IMR-90 (cell line): ENCODE measurements at regions not wholly inside any gene's neighbourhood (a gene's known extent, or its start where the extent isn't known, plus 50 kb on each side); places are given as distances from the start of the nearest gene placed in this dataset.

Experiments used
- ATAC-seq: fragments of 200-7000 bp; cut with Tn5 transposase; 2 replicates; pipeline ENCODE4 v1.9.1; 2020; ENCODE audit warnings: low read depth, mild to moderate bottlenecking, moderate library complexity
- BruUV-seq: library from RNA; stranded (reverse); fragments of 400-500 nt; replicated peaks from 2 replicates; lab custom pipeline; 2021; lab: Mats Ljungman, UMichigan
- CTCF ChIA-PET: fragments of 300-600 bp; formaldehyde crosslinking; extraction: SDS; loops from one replicate; lab custom pipeline; 2021; ENCODE audit warnings: antibody characterized with exemption; lab: Yijun Ruan, JAX
- POLR2A ChIA-PET: fragments of 300-600 bp; sonication (Branson Sonifier 250); formaldehyde crosslinking; loops from one replicate; lab custom pipeline; 2022; ENCODE audit warnings: antibody characterized with exemption; ENCODE audit not compliant: unreplicated experiment; lab: Charles Lee
- DNase-seq: peaks from one replicate; pipeline ENCODE4 v3.0.0; 2013
- H2AFZ ChIP-seq: replicated peaks from 2 replicates; pipeline ENCODE3; 2013; ENCODE audit warnings: low read length, mild to moderate bottlenecking; ENCODE audit not compliant: poor library complexity
- H2AK5ac ChIP-seq: 2 replicates; pipeline ENCODE4 v1.6.1; 2013; ENCODE audit warnings: low read depth, low read length, inconsistent platforms
- H2AK9ac ChIP-seq: replicated peaks from 2 replicates; pipeline ENCODE3; 2013; ENCODE audit warnings: mild to moderate bottlenecking, low read depth, low read length, moderate library complexity; ENCODE audit not compliant: poor library complexity
- H2BK120ac ChIP-seq: 2 replicates; pipeline ENCODE4 v1.6.1; 2013; ENCODE audit warnings: low read depth, low read length, inconsistent platforms
- H2BK15ac ChIP-seq: 3 replicates; pipeline ENCODE4 v1.6.1; 2013; ENCODE audit warnings: low read depth, low read length, inconsistent platforms
- H2BK20ac ChIP-seq: 2 replicates; pipeline ENCODE4 v1.6.1; 2013; ENCODE audit warnings: low read depth, mild to moderate bottlenecking, inconsistent platforms, low read length, moderate library complexity
- H2BK5ac ChIP-seq: 2 replicates; pipeline ENCODE4 v1.6.1; 2013; ENCODE audit warnings: mild to moderate bottlenecking, low read depth, low read length, inconsistent platforms; ENCODE audit not compliant: poor library complexity, severe bottlenecking
- H3K14ac ChIP-seq: replicated peaks from 2 replicates; pipeline ENCODE4 v1.6.1; 2013; ENCODE audit warnings: low read depth, low read length, inconsistent platforms
- H3K18ac ChIP-seq: 2 replicates; pipeline ENCODE4 v1.6.1; 2013; ENCODE audit warnings: low read depth, low read length, control low read depth
- H3K23ac ChIP-seq: 2 replicates; pipeline ENCODE4 v1.6.1; 2013; ENCODE audit warnings: low read depth, low read length, inconsistent platforms
- H3K27ac ChIP-seq: 2 replicates; pipeline ENCODE4 v1.5.1; 2013; ENCODE audit warnings: mild to moderate bottlenecking, control low read depth, low read length; ENCODE audit not compliant: insufficient read depth
- H3K27me3 ChIP-seq: 2 replicates; pipeline ENCODE4 v1.6.1; 2013; ENCODE audit warnings: low read length; ENCODE audit not compliant: control insufficient read depth, insufficient read depth
- H3K36me3 ChIP-seq: 2 replicates; pipeline ENCODE4 v1.6.1; 2013; ENCODE audit warnings: low read length, mixed read lengths; ENCODE audit not compliant: control insufficient read depth, insufficient read depth
- H3K4ac ChIP-seq: 2 replicates; pipeline ENCODE4 v1.6.1; 2013; ENCODE audit warnings: low read depth, low read length, inconsistent platforms
- H3K4me1 ChIP-seq: 2 replicates; pipeline ENCODE4 v1.6.1; 2013; ENCODE audit warnings: low read length, mixed read lengths; ENCODE audit not compliant: control insufficient read depth, insufficient read depth
- H3K4me2 ChIP-seq: 2 replicates; pipeline ENCODE4 v1.6.1; 2013; ENCODE audit warnings: low read depth, mild to moderate bottlenecking, control low read depth, low read length, moderate library complexity
- H3K4me3 ChIP-seq: 2 replicates; pipeline ENCODE4 v1.5.1; 2013; ENCODE audit warnings: low read depth, mild to moderate bottlenecking, control low read depth, low read length, moderate library complexity; ENCODE audit not compliant: insufficient read depth
- H3K56ac ChIP-seq: 2 replicates; pipeline ENCODE4 v1.6.1; 2013; ENCODE audit warnings: low read length, inconsistent platforms; ENCODE audit not compliant: insufficient read depth; ENCODE audit errors: extremely low read depth
- H3K79me1 ChIP-seq, 2 experiments: 2 replicates each; pipeline ENCODE4 v1.6.1; 2013; ENCODE audit warnings: low read length in 2 of 2, inconsistent platforms in 1 of 2, low read depth in 1 of 2
- H3K9ac ChIP-seq: 2 replicates; pipeline ENCODE4 v1.6.1; 2013; ENCODE audit warnings: low read depth, low read length, control low read depth
- H3K9me1 ChIP-seq: 2 replicates; pipeline ENCODE4 v1.6.1; 2013; ENCODE audit warnings: low read length, inconsistent platforms; ENCODE audit not compliant: insufficient read depth
- H3K9me3 ChIP-seq: 2 replicates; pipeline ENCODE4 v1.6.1; 2013; ENCODE audit warnings: low read length; ENCODE audit not compliant: control insufficient read depth, insufficient read depth
- H4K20me1 ChIP-seq: 2 replicates; pipeline ENCODE4 v1.6.1; 2013; ENCODE audit warnings: low read length, inconsistent platforms; ENCODE audit not compliant: insufficient read depth
- H4K5ac ChIP-seq: 2 replicates; pipeline ENCODE4 v1.6.1; 2013; ENCODE audit warnings: mild to moderate bottlenecking, low read depth, low read length, control low read depth
- H4K8ac ChIP-seq, 2 experiments: 2 replicates each; pipeline ENCODE4 v1.6.1; 2013; ENCODE audit warnings: low read depth in 2 of 2, low read length in 2 of 2, control low read depth in 1 of 2, inconsistent platforms in 1 of 2
- H4K91ac ChIP-seq: 2 replicates; pipeline ENCODE4 v1.6.1; 2013; ENCODE audit warnings: low read depth, low read length, inconsistent platforms; ENCODE audit not compliant: insufficient read depth
- SMC3 ChIP-seq: fragments of 150-350 bp; IDR thresholded peaks from 2 replicates; pipeline ENCODE4 v1.6.1; 2016; ENCODE audit warnings: low read depth, mild to moderate bottlenecking, antibody characterized with exemption, low read length, moderate library complexity
- WGBS, 2 experiments: methylation state at CpG; one replicate each; pipeline versions ENCODE4 v1.1.5 to v1.1.7; 2013; ENCODE audit warnings: missing lambda C conversion rate in 2 of 2; ENCODE audit not compliant: insufficient read length in 1 of 2; ENCODE audit errors: extremely low coverage in 2 of 2; 5-methylcytosine and 5-hydroxymethylcytosine counted together
- dilution Hi-C: fragments of 300-500 bp; cut with HindIII; formaldehyde crosslinking; loops from one replicate; pipeline ENCODE4 v1.14.3; 2018; ENCODE audit warnings: low sequenced_read_pairs; ENCODE audit not compliant: unreplicated experiment
- in situ Hi-C: fragments of 300-500 bp; cut with MboI; formaldehyde crosslinking; loops from 3 replicates; pipeline ENCODE4 v1.14.3; 2019; ENCODE audit warnings: low sequenced_read_pairs, inconsistent platforms, mixed read lengths
- intact Hi-C: fragments of 100-400 bp; cut with micrococcal nuclease; formaldehyde crosslinking; loops from 2 replicates; pipeline ENCODE4 v1.10.0; 2022

GRCh38 chr10:64518456-64518855 is 997.3 kb downstream of the REEP3 start:
- no peak overlapping the region for H3K27ac ChIP-seq
- H2AK5ac ChIP-seq, result no peak overlapping the region
- no peak overlapping the region for H3K14ac ChIP-seq
- BruUV-seq, result no TSS peak
- no peak overlapping the region for H2AK9ac ChIP-seq
- H4K20me1 ChIP-seq, result no peaks in the 10 kb centered on the region
- POLR2A ChIA-PET, result no interaction called here
- no peak overlapping the region for H3K4me2 ChIP-seq
- in situ Hi-C loops (no loop called here), intact Hi-C loops (no loop called here), dilution Hi-C loops (no loop called here)
- no peak overlapping the region for H2AFZ ChIP-seq
- H3K9me1 ChIP-seq, result no peaks in the 10 kb centered on the region
- H3K56ac ChIP-seq, result no peak overlapping the region
- no peak for DNase-seq
- no peak overlapping the region for H3K4ac ChIP-seq
- H2BK20ac ChIP-seq, result no peak overlapping the region
- no peak overlapping the region for H4K8ac ChIP-seq
- H2BK15ac ChIP-seq, result no peak overlapping the region
- H2BK5ac ChIP-seq, result no peak overlapping the region
- H2BK120ac ChIP-seq, result no peak overlapping the region
- H3K23ac ChIP-seq, result no peak overlapping the region
- H3K36me3 ChIP-seq, result no peaks in the 10 kb centered on the region
- no peak for TF ChIP-seq SMC3
- no peaks in the 10 kb centered on the region for H3K9me3 ChIP-seq
- H3K9ac ChIP-seq, result no peak overlapping the region
- CTCF ChIA-PET, result no interaction called here
- H3K79me1 ChIP-seq, result no peaks in the 10 kb centered on the region
- H4K5ac ChIP-seq, result no peak overlapping the region
- no peaks in the 10 kb centered on the region for H3K27me3 ChIP-seq
- no peak overlapping the region for H3K18ac ChIP-seq
- no peak for ATAC-seq
- H4K91ac ChIP-seq, result no peak overlapping the region
- no peak overlapping the region for H3K4me3 ChIP-seq
- no peaks in the 10 kb centered on the region for H3K4me1 ChIP-seq
- WGBS, 2 experiments, result no CpG with 5 or more reads among the region's 2 CpGs
